ENCODE measurements at regions not wholly inside any gene's neighbourhood (a gene's known extent, or its start where the extent isn't known, plus 50 kb on each side); places are given as distances from the start of the nearest gene placed in this dataset.

- TF ChIP-seq, protein P1, sequence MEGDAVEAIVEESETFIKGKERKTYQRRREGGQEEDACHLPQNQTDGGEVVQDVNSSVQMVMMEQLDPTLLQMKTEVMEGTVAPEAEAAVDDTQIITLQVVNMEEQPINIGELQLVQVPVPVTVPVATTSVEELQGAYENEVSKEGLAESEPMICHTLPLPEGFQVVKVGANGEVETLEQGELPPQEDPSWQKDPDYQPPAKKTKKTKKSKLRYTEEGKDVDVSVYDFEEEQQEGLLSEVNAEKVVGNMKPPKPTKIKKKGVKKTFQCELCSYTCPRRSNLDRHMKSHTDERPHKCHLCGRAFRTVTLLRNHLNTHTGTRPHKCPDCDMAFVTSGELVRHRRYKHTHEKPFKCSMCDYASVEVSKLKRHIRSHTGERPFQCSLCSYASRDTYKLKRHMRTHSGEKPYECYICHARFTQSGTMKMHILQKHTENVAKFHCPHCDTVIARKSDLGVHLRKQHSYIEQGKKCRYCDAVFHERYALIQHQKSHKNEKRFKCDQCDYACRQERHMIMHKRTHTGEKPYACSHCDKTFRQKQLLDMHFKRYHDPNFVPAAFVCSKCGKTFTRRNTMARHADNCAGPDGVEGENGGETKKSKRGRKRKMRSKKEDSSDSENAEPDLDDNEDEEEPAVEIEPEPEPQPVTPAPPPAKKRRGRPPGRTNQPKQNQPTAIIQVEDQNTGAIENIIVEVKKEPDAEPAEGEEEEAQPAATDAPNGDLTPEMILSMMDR (IDR thresholded peaks at IDR 0.05 in 4 of 5, conservative IDR thresholded peaks at IDR 0.05 in 1 of 5): no peak
- no peak for TF ChIP-seq POLR2A (IDR thresholded peaks at IDR 0.05)
These were observed 415.2 kb upstream of the TCF4 start for GRCh38 chr18:56003009-56003719.

Measured in gastrocnemius medialis (tissue), 4 donors.